GM12878 (cell line): ENCODE measurements at regions not wholly inside any gene's neighbourhood (a gene's known extent, or its start where the extent isn't known, plus 50 kb on each side); places are given as distances from the start of the nearest gene placed in this dataset.
"Not testable (repeated sequence)": the region's sequence is repeated elsewhere in the genome, so short reads cannot be mapped to it uniquely, and the experiment has no call there.

Experiments used
- ATAC-seq: fragments of 200-7000 bp; cut with Tn5 transposase; 3 replicates; pipeline ENCODE4 v1.9.1; 2020; ENCODE audit warnings: mild to moderate bottlenecking, moderate library complexity
- BruUV-seq: library from RNA; stranded (reverse); fragments of 400-500 nt; replicated peaks from 2 replicates; lab custom pipeline; 2021; lab: Mats Ljungman, UMichigan
- CTCF ChIA-PET: fragments of 300-600 bp; sonication (Branson Sonifier 250); formaldehyde crosslinking; extraction: SDS; loops from one replicate; lab custom pipeline; 2021; ENCODE audit warnings: inconsistent platforms; lab: Yijun Ruan, JAX
- POLR2A ChIA-PET: fragments of 350-600 bp; formaldehyde crosslinking; extraction: SDS; loops from one replicate; lab custom pipeline; 2021; ENCODE audit warnings: inconsistent platforms; lab: Charles Lee
- RAD21 ChIA-PET: fragments of 300-600 bp; sonication (Branson Sonifier 250); formaldehyde crosslinking; loops from one replicate; lab custom pipeline; 2023; ENCODE audit warnings: antibody characterized with exemption; ENCODE audit not compliant: unreplicated experiment; lab: Charles Lee
- SMC1A ChIA-PET: fragments of 300-600 bp; sonication (Branson Sonifier 250); formaldehyde crosslinking; loops from one replicate; lab custom pipeline; 2023; ENCODE audit not compliant: unreplicated experiment, uncharacterized antibody; lab: Charles Lee
- DNase-seq: peaks from one replicate; pipeline ENCODE4 v3.0.0-alpha.2; 2011; ENCODE audit warnings: low read depth, low spot score
- FAIRE-seq: peaks from 3 replicates; lab custom pipeline; 2011; peaks lifted over from hg19 to GRCh38; lab: Jason Lieb, UNC
- H2AFZ ChIP-seq: 2 replicates; pipeline ENCODE4 v1.6.0; 2011; ENCODE audit warnings: low read depth, low read length, control low read depth; ENCODE audit not compliant: control insufficient read depth
- H3K27ac ChIP-seq: 2 replicates; pipeline ENCODE4 v1.5.1; 2011; ENCODE audit warnings: control low read depth; ENCODE audit not compliant: control insufficient read depth, insufficient read depth
- H3K27me3 ChIP-seq, 2 experiments: replicated peaks in 1 of 2; 2 replicates each; pipeline versions ENCODE4 v1.6.0 to v1.6.1; 2011; ENCODE audit warnings: low read length in 1 of 2; ENCODE audit not compliant: control insufficient read depth in 2 of 2, insufficient read depth in 2 of 2
- H3K36me3 ChIP-seq, 2 experiments: 2 replicates each; pipeline ENCODE4 v1.5.1; 2011; ENCODE audit warnings: low read length in 1 of 2; ENCODE audit not compliant: control insufficient read depth in 2 of 2, insufficient read depth in 2 of 2
- H3K4me1 ChIP-seq: 2 replicates; pipeline ENCODE4 v1.6.1; 2011; ENCODE audit warnings: mild to moderate bottlenecking, low read length, moderate library complexity, mixed read lengths; ENCODE audit not compliant: control insufficient read depth, insufficient read depth
- H3K4me2 ChIP-seq: 2 replicates; pipeline ENCODE4 v1.6.0; 2011; ENCODE audit warnings: control low read depth; ENCODE audit not compliant: control insufficient read depth, insufficient read depth
- H3K4me3 ChIP-seq: fragments of 200-600 bp; sonication (generic); 2 replicates; pipeline ENCODE4 v1.5.1; 2016
- H3K79me2 ChIP-seq: 2 replicates; pipeline ENCODE4 v1.6.0; 2011; ENCODE audit warnings: low read length; ENCODE audit not compliant: control insufficient read depth, insufficient read depth
- H3K9ac ChIP-seq: 2 replicates; pipeline ENCODE4 v1.8.0; 2011; ENCODE audit warnings: low read length, control low read depth, mixed read lengths; ENCODE audit not compliant: control insufficient read depth, insufficient read depth
- H3K9me3 ChIP-seq: replicated peaks from 3 replicates; pipeline ENCODE4 v1.5.1; 2011; ENCODE audit warnings: mild to moderate bottlenecking, low read length; ENCODE audit not compliant: control insufficient read depth, insufficient read depth
- H4K20me1 ChIP-seq: 2 replicates; pipeline ENCODE4 v1.6.0; 2011; ENCODE audit not compliant: control insufficient read depth, insufficient read depth
- ATF7 ChIP-seq: fragments of 450-650 bp; IDR thresholded peaks from 2 replicates; pipeline ENCODE4 v1.6.1; 2016; ENCODE audit warnings: low read depth, mild to moderate bottlenecking
- BCL3 ChIP-seq: IDR thresholded peaks from 2 replicates; pipeline ENCODE4 v1.6.1; 2011; ENCODE audit warnings: borderline replicate concordance, low read depth, mild to moderate bottlenecking, moderate library complexity, low read length; ENCODE audit not compliant: insufficient read depth, poor library complexity, severe bottlenecking
- IRF3 ChIP-seq: fragments of 450-650 bp; IDR thresholded peaks from 2 replicates; pipeline ENCODE4 v1.6.1; 2014; ENCODE audit warnings: mild to moderate bottlenecking
- JUNB ChIP-seq: IDR thresholded peaks from 2 replicates; pipeline ENCODE4 v1.6.1; 2016; ENCODE audit warnings: antibody characterized with exemption, mild to moderate bottlenecking
- KLF5 ChIP-seq: fragments of 450-650 bp; IDR thresholded peaks from 2 replicates; pipeline ENCODE4 v1.6.1; 2014; ENCODE audit warnings: mild to moderate bottlenecking; ENCODE audit not compliant: partially characterized antibody
- SKIL ChIP-seq: fragments of 450-650 bp; IDR thresholded peaks from 2 replicates; pipeline ENCODE4 v1.6.1; 2017; ENCODE audit warnings: mild to moderate bottlenecking, low read depth, inconsistent platforms; ENCODE audit not compliant: poor library complexity, severe bottlenecking
- SMARCA5 ChIP-seq: fragments of 450-650 bp; IDR thresholded peaks from 2 replicates; pipeline ENCODE4 v1.6.1; 2017; ENCODE audit warnings: mild to moderate bottlenecking
- TCF12 ChIP-seq: IDR thresholded peaks from 2 replicates; pipeline ENCODE4 v1.6.1; 2011; ENCODE audit warnings: low read depth, mild to moderate bottlenecking, low read length
- WGBS: methylation state at CpG from one replicate; pipeline ENCODE4 v1.1.6; 2016; ENCODE audit warnings: low lambda C conversion rate; ENCODE audit not compliant: insufficient replicate concordance, insufficient coverage; ENCODE audit errors: missing lambda C conversion rate; 5-methylcytosine and 5-hydroxymethylcytosine counted together
- in situ Hi-C: fragments of 300-500 bp; cut with MboI; formaldehyde crosslinking; loops from 9 replicates; pipeline ENCODE4 v1.14.3; 2018; ENCODE audit warnings: mixed read lengths
- intact Hi-C: fragments of 100-400 bp; cut with micrococcal nuclease; formaldehyde crosslinking; loops from one replicate; pipeline ENCODE4 v1.14.2; 2022; ENCODE audit not compliant: unreplicated experiment

GRCh38 chr9:16294133-16294770 is 576.2 kb downstream of the BNC2 start:
- no peak overlapping the region for H3K27ac ChIP-seq
- H3K9me3 ChIP-seq = no peaks in the 10 kb centered on the region; the same call in 1 of the 3 replicates
- POLR2A ChIA-PET = no interaction called here
- H3K27me3 ChIP-seq = no peaks in the 10 kb centered on the region
- CTCF ChIA-PET = no interaction called here
- H4K20me1 ChIP-seq = no peaks in the 10 kb centered on the region
- DNase-seq (no peak), FAIRE-seq (no peak), ATAC-seq (no peak)
- RAD21 ChIA-PET = no interaction called here
- H3K79me2 ChIP-seq = no peaks in the 10 kb centered on the region
- BruUV-seq = no TSS peak
- SMC1A ChIA-PET = no interaction called here
- H3K36me3 ChIP-seq = no peaks in the 10 kb centered on the region
- WGBS = 27% methylated on average over 7 of the region's 7 CpGs
- H2AFZ ChIP-seq = no peak overlapping the region
- no peak for TF ChIP-seq TCF12
- TF ChIP-seq SKIL = no peak
- TF ChIP-seq JUNB = no peak
- no peak for TF ChIP-seq KLF5
- TF ChIP-seq ATF7 = no peak
- no peak for TF ChIP-seq SMARCA5
- no peak for TF ChIP-seq BCL3
- TF ChIP-seq IRF3 = no peak
- no peak overlapping the region for H3K4me3 ChIP-seq
- H3K9ac ChIP-seq = no peak overlapping the region
- intact Hi-C loops (no loop called here), in situ Hi-C loops (no loop called here)
- H3K4me1 ChIP-seq = no peaks in the 10 kb centered on the region; the same call in 1 of the 2 replicates
- H3K4me2 ChIP-seq = no peak overlapping the region

GRCh38 chr9:16294940-16295339 is 575.5 kb downstream of the BNC2 start:
- H2AFZ ChIP-seq, DNase-seq, intact Hi-C loops, RAD21 ChIA-PET, H3K9ac ChIP-seq, H3K27ac ChIP-seq, ATAC-seq, H3K36me3 ChIP-seq, H3K4me1 ChIP-seq, CTCF ChIA-PET, BruUV-seq, in situ Hi-C loops, POLR2A ChIA-PET, H4K20me1 ChIP-seq, FAIRE-seq, H3K4me3 ChIP-seq, H3K9me3 ChIP-seq, H3K27me3 ChIP-seq, H3K4me2 ChIP-seq, H3K79me2 ChIP-seq: not testable (repeated sequence)
- SMC1A ChIA-PET = interaction anchor here (1.4 kb wide), 1 partner anchor 14 kb away, joined by 3 read pairs; no protein-coding TSS in a partner anchor
- WGBS = 0% methylated on average over 5 of the region's 5 CpGs
